ENCODE measurements at regions not wholly inside any gene's neighbourhood (a gene's known extent, or its start where the extent isn't known, plus 50 kb on each side); places are given as distances from the start of the nearest gene placed in this dataset.

DNA sequence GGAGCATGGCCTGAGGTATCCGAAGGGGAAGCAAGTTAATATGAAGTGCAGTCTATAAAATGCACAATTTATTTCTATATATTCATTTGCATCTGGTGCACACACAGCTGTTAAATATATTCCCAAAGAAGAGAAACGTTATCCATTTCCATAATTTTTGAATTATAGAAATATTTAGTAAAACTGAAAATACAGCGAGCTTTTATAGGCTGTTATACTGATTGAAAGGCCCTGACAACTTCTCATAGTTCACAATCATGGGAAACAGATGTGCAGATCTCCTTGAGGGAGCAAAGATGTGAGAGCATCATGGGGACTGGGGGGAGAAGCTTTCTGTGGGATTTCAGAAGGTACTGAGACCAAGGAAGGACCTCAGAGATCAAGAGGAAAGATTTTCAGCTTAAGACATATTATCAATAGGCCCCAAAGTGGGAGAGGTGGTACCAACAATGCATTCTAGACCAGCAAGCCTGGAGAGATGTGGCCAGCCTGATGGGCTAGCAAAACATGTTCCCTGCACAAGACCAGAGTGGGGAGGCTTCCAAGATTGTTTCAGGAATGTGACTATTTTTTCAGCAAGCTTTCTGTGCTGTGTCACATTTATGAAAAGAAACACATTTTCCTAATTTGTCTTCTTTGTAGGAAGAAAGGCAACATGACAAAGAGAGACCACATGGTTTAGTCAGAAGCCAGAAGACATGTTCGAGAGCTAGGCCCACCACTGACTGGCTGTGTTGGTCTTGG, 256.0 kb upstream of the SFRP2 start:
- H3K27ac ChIP-seq (ENCODE audit: low read depth, low read length): no peak overlapping the region
- H3K9me3 ChIP-seq (ENCODE audit: low read length): no peaks in the 10 kb centered on the region
- no peaks in the 10 kb centered on the region for H3K4me1 ChIP-seq (ENCODE audit: insufficient read depth, low read length)
- H3K36me3 ChIP-seq (ENCODE audit: insufficient read depth, low read length): no peaks in the 10 kb centered on the region
- H3K27me3 ChIP-seq (ENCODE audit: control insufficient read depth in 1 of 2, insufficient read depth in 2 of 2, low read length in 2 of 2): no peaks in the 10 kb centered on the region
- no peak overlapping the region for H3K4me3 ChIP-seq (ENCODE audit: low read depth in 1 of 2, low read length in 2 of 2)
- no peak overlapping the region for H3K9ac ChIP-seq (ENCODE audit: low read length)

DNA sequence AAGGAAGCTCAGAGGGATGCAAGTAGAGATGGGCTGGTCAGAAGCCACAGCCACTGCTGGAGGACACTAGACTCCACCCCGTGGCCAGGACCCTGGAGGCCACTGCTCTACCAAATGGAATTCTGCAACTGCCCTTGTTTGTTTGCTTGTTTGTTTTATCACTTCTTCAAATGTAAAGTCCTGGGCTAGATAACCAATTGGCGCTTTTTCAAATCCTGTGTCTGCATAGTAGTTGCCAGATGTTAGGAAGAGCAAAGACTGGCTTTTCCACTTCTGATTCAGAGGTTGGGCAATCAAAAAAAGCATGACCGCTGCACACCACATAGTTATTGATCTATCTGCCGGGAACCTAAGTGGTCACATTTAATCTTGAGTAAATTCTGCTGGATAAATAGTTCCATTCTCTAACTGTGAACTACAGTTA, 255.2 kb upstream of the SFRP2 start:
- Histone ChIP-seq H3K4me3 (ENCODE audit: low read depth in 1 of 2, low read length in 2 of 2) (no peak overlapping the region), H3K36me3 (ENCODE audit: insufficient read depth, low read length) (no peaks in the 10 kb centered on the region), H3K27ac (ENCODE audit: low read depth, low read length) (no peak overlapping the region), H3K27me3 (ENCODE audit: control insufficient read depth in 1 of 2, insufficient read depth in 2 of 2, low read length in 2 of 2) (no peaks in the 10 kb centered on the region), H3K9ac (ENCODE audit: low read length) (no peak overlapping the region), H3K4me1 (ENCODE audit: insufficient read depth, low read length) (no peaks in the 10 kb centered on the region), H3K9me3 (ENCODE audit: low read length) (no peaks in the 10 kb centered on the region)

GRCh38 chr4:154041640-154042039, 252.8 kb upstream of the SFRP2 start:
- no peaks in the 10 kb centered on the region for H3K27me3 ChIP-seq (ENCODE audit: control insufficient read depth in 1 of 2, insufficient read depth in 2 of 2, low read length in 2 of 2)
- H3K27ac ChIP-seq (ENCODE audit: low read depth, low read length): no peak overlapping the region
- H3K9me3 ChIP-seq (ENCODE audit: low read length): no peaks in the 10 kb centered on the region
- H3K4me3 ChIP-seq (ENCODE audit: low read depth in 1 of 2, low read length in 2 of 2): no peak overlapping the region
- H3K4me1 ChIP-seq (ENCODE audit: insufficient read depth, low read length): no peaks in the 10 kb centered on the region
- H3K9ac ChIP-seq (ENCODE audit: low read length): no peak overlapping the region
- no peaks in the 10 kb centered on the region for H3K36me3 ChIP-seq (ENCODE audit: insufficient read depth, low read length)

- H3K27me3 ChIP-seq (ENCODE audit: control insufficient read depth in 1 of 2, insufficient read depth in 2 of 2, low read length in 2 of 2): no peaks in the 10 kb centered on the region
- H3K27ac ChIP-seq (ENCODE audit: low read depth, low read length): no peak overlapping the region
- no peaks in the 10 kb centered on the region for H3K4me1 ChIP-seq (ENCODE audit: insufficient read depth, low read length)
- no peak overlapping the region for H3K4me3 ChIP-seq (ENCODE audit: low read depth in 1 of 2, low read length in 2 of 2)
- H3K9me3 ChIP-seq (ENCODE audit: low read length): no peaks in the 10 kb centered on the region
- H3K36me3 ChIP-seq (ENCODE audit: insufficient read depth, low read length): no peaks in the 10 kb centered on the region
- H3K9ac ChIP-seq (ENCODE audit: low read length): no peak overlapping the region
Observed at GRCh38 chr4:154039435-154040343, 250.8 kb upstream of the SFRP2 start.

- Histone ChIP-seq H3K4me3 (ENCODE audit: low read depth in 1 of 2, low read length in 2 of 2) (no peak overlapping the region), H3K9ac (ENCODE audit: low read length) (no peak overlapping the region), H3K27ac (ENCODE audit: low read depth, low read length) (no peak overlapping the region), H3K36me3 (ENCODE audit: insufficient read depth, low read length) (no peaks in the 10 kb centered on the region), H3K9me3 (ENCODE audit: low read length) (no peaks in the 10 kb centered on the region), H3K4me1 (ENCODE audit: insufficient read depth, low read length) (no peaks in the 10 kb centered on the region), H3K27me3 (ENCODE audit: control insufficient read depth in 1 of 2, insufficient read depth in 2 of 2, low read length in 2 of 2) (no peaks in the 10 kb centered on the region)
Observed at GRCh38 chr4:154036856-154037255, 248.0 kb upstream of the SFRP2 start.

DNA sequence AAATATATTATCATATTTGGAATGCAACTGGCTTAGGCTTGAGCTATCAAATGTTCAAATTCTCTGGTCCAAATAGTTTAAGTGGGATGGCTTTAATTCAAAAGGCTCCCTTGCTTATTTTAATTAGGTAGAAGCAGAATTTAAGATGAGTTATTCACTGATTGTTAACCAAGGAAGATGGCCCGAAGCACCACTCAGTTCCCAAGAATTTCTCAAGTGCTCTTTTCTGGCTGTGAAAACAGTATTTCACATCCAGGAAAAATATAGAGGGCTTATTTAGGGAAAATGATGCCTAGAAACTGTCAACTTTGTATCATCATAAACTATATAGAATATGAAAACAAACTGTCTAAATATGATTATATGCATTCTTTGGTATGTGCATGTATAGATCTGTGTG, 246.5 kb upstream of the SFRP2 start:
- Histone ChIP-seq H3K27ac (ENCODE audit: low read depth, low read length) (no peak overlapping the region), H3K27me3 (ENCODE audit: control insufficient read depth in 1 of 2, insufficient read depth in 2 of 2, low read length in 2 of 2) (no peaks in the 10 kb centered on the region)

DNA sequence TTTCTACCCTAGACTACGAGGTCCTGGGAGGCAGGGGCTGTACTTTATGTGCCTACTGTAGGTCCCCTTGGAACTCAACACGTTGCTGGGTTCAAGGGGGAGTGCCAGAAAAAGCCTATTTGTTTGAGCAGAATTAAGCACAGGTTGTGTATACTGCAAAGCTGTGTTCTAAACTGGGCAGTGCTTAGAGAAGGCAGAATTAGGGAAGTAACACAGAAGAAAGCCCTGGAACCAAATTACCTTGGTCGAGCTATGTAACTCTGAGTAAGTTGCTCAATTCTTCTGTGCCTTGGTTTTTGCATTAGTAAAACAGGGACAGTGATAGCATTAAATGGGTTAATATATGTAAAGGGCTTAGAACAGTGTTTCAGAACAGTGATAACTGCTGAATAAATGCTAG, 245.0 kb upstream of the SFRP2 start:
- no peaks in the 10 kb centered on the region for H3K27me3 ChIP-seq (ENCODE audit: control insufficient read depth in 1 of 2, insufficient read depth in 2 of 2, low read length in 2 of 2)
- H3K9ac ChIP-seq (ENCODE audit: low read length): no peak overlapping the region
- H3K27ac ChIP-seq (ENCODE audit: low read depth, low read length): no peak overlapping the region
- H3K36me3 ChIP-seq (ENCODE audit: insufficient read depth, low read length): no peaks in the 10 kb centered on the region
- no peak overlapping the region for H3K4me3 ChIP-seq (ENCODE audit: low read depth in 1 of 2, low read length in 2 of 2)
- no peaks in the 10 kb centered on the region for H3K9me3 ChIP-seq (ENCODE audit: low read length)
- H3K4me1 ChIP-seq (ENCODE audit: insufficient read depth, low read length): no peaks in the 10 kb centered on the region

More for the DNA sequence above, 246.5 kb upstream of the SFRP2 start:
- Histone ChIP-seq H3K36me3 (ENCODE audit: insufficient read depth, low read length) (no peaks in the 10 kb centered on the region), H3K4me3 (ENCODE audit: low read depth in 1 of 2, low read length in 2 of 2) (no peak overlapping the region), H3K9ac (ENCODE audit: low read length) (no peak overlapping the region), H3K4me1 (ENCODE audit: insufficient read depth, low read length) (no peaks in the 10 kb centered on the region), H3K9me3 (ENCODE audit: low read length) (no peaks in the 10 kb centered on the region)

DNA sequence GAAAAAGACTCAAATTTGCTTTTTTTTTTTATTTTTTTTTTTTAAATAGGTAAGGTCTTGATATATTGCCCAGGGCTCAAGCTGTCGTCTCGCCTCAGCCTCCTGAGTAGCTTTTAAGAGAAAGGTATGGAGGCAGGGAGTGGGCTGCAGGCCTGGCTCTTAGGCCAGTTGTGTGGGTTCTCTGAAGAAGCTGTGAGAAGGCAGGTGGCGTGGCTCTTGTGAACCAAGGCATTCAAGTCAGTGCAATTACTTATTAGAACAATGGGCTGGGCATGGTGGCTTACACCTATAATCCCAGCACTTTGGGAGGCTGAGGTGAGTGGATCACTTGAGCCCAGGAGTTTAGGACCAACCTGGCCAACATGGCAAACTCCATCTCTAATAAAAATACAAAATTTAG, 244.0 kb upstream of the SFRP2 start:
- H3K4me3 ChIP-seq (ENCODE audit: low read depth in 1 of 2, low read length in 2 of 2): no peak overlapping the region
- no peak overlapping the region for H3K27ac ChIP-seq (ENCODE audit: low read depth, low read length)
- H3K4me1 ChIP-seq (ENCODE audit: insufficient read depth, low read length): no peaks in the 10 kb centered on the region
- H3K9me3 ChIP-seq (ENCODE audit: low read length): no peaks in the 10 kb centered on the region
- H3K9ac ChIP-seq (ENCODE audit: low read length): no peak overlapping the region
- no peaks in the 10 kb centered on the region for H3K36me3 ChIP-seq (ENCODE audit: insufficient read depth, low read length)
- H3K27me3 ChIP-seq (ENCODE audit: control insufficient read depth in 1 of 2, insufficient read depth in 2 of 2, low read length in 2 of 2): no peaks in the 10 kb centered on the region

DNA sequence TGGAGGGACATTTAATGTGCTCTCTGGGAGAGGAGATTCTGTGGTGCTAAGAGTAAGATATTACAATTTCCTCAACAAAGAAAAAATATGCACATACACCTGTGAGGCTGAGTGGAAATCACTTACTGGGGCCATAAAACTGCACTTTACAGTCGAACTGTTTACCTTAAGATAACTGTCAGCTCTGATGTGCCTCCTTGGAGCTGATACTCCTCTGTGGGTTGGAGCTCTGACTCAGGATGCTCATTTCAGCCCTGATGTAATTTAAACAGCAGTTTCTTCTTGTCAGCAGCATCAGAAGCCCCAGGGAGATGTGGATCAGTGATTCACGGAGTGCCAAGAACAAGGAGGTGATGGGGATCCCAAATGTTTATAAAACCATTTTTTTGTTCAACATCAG, 241.9 kb upstream of the SFRP2 start:
- H3K4me1 ChIP-seq (ENCODE audit: insufficient read depth, low read length): no peaks in the 10 kb centered on the region
- H3K9me3 ChIP-seq (ENCODE audit: low read length): no peaks in the 10 kb centered on the region
- no peak overlapping the region for H3K4me3 ChIP-seq (ENCODE audit: low read depth in 1 of 2, low read length in 2 of 2)
- no peaks in the 10 kb centered on the region for H3K36me3 ChIP-seq (ENCODE audit: insufficient read depth, low read length)
- no peaks in the 10 kb centered on the region for H3K27me3 ChIP-seq (ENCODE audit: control insufficient read depth in 1 of 2, insufficient read depth in 2 of 2, low read length in 2 of 2)
- no peak overlapping the region for H3K27ac ChIP-seq (ENCODE audit: low read depth, low read length)
- H3K9ac ChIP-seq (ENCODE audit: low read length): no peak overlapping the region

DNA sequence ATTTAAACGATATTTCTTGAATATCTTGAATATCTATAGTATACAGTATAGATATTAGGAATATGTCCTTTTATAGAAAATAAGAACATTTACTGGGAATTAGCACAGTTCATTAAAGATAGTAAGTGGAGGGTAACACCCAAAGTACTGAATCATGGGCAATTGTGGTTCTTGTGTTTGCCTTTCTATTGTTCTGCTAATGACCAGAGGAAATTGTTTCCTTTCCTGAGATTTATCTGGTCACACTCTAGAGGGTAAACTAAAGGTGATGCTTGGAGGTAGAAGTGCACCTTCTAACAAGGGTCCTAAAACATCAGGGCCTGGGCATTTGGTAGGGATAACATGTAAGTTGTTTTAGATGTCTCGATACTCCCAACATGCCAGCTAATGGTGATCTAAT, 241.3 kb upstream of the SFRP2 start:
- no peak overlapping the region for H3K27ac ChIP-seq (ENCODE audit: low read depth, low read length)
- no peak overlapping the region for H3K4me3 ChIP-seq (ENCODE audit: low read depth in 1 of 2, low read length in 2 of 2)
- no peaks in the 10 kb centered on the region for H3K27me3 ChIP-seq (ENCODE audit: control insufficient read depth in 1 of 2, insufficient read depth in 2 of 2, low read length in 2 of 2)
- no peaks in the 10 kb centered on the region for H3K36me3 ChIP-seq (ENCODE audit: insufficient read depth, low read length)
- no peaks in the 10 kb centered on the region for H3K4me1 ChIP-seq (ENCODE audit: insufficient read depth, low read length)
- no peaks in the 10 kb centered on the region for H3K9me3 ChIP-seq (ENCODE audit: low read length)
- H3K9ac ChIP-seq (ENCODE audit: low read length): no peak overlapping the region

DNA sequence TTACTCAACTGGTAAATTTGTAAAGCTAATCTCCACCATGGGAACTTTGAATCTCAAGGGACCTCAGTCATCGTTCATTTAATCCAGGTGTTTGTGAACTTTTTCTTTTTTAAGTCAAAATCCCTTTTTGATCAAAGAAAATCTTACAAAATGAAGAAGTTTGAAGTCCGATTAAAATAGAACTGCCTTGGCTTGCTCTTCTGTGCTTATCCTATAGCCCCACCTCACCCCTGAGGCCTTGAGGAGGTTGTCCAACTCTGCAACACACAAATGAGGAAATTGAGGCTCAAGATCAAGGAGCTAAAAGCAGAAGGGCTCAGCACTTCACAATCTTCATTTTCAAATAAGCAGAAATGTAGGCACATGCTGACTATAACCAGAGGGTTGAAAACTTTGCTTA, 240.3 kb upstream of the SFRP2 start:
- Histone ChIP-seq H3K4me3 (ENCODE audit: low read depth in 1 of 2, low read length in 2 of 2) (no peak overlapping the region), H3K4me1 (ENCODE audit: insufficient read depth, low read length) (no peaks in the 10 kb centered on the region), H3K36me3 (ENCODE audit: insufficient read depth, low read length) (no peaks in the 10 kb centered on the region), H3K9me3 (ENCODE audit: low read length) (no peaks in the 10 kb centered on the region), H3K9ac (ENCODE audit: low read length) (no peak overlapping the region), H3K27ac (ENCODE audit: low read depth, low read length) (no peak overlapping the region), H3K27me3 (ENCODE audit: control insufficient read depth in 1 of 2, insufficient read depth in 2 of 2, low read length in 2 of 2) (no peaks in the 10 kb centered on the region)

All from muscle layer of colon (tissue), 2 donors.